ENCODE measurements at regions not wholly inside any gene's neighbourhood (a gene's known extent, or its start where the extent isn't known, plus 50 kb on each side); places are given as distances from the start of the nearest gene placed in this dataset.

GRCh38 chr3:145767909-145768308 lies 393.1 kb downstream of the PLOD2 start:
- DNase-seq = peak; percentile 17

GRCh38 chr3:145776782-145777408 lies 384.1 kb downstream of the PLOD2 start:
- DNase-seq = peak; percentile 71

- no peak for DNase-seq
Observed at GRCh38 chr3:145780301-145780700, 380.7 kb downstream of the PLOD2 start.

- DNase-seq = no peak
Observed at GRCh38 chr3:145785668-145786067, 375.3 kb downstream of the PLOD2 start.

GRCh38 chr3:145798007-145798406 lies 363.0 kb downstream of the PLOD2 start:
- peak; percentile 8 for DNase-seq

GRCh38 chr3:145798696-145799537 lies 362.1 kb downstream of the PLOD2 start:
- DNase-seq = peak; percentile 41

GRCh38 chr3:145801696-145802095 lies 359.3 kb downstream of the PLOD2 start:
- DNase-seq = no peak

GRCh38 chr3:145807990-145808389 lies 353.0 kb downstream of the PLOD2 start:
- peak; percentile 43 for DNase-seq

GRCh38 chr3:145812391-145812790 lies 348.6 kb downstream of the PLOD2 start:
- DNase-seq = no peak

- DNase-seq = no peak
Observed at GRCh38 chr3:145815707-145816413, 345.1 kb downstream of the PLOD2 start.

- DNase-seq = peak; percentile 60
Observed at GRCh38 chr3:145817870-145818483, 343.0 kb downstream of the PLOD2 start.

GRCh38 chr3:145820170-145820569 lies 340.8 kb downstream of the PLOD2 start:
- DNase-seq = no peak

- DNase-seq = no peak
Observed at GRCh38 chr3:145842294-145842902, 318.6 kb downstream of the PLOD2 start.

GRCh38 chr3:145843561-145843960 lies 317.4 kb downstream of the PLOD2 start:
- no peak for DNase-seq

GRCh38 chr3:145849115-145849514 lies 311.9 kb downstream of the PLOD2 start:
- DNase-seq = no peak

GRCh38 chr3:145854499-145854898 lies 306.5 kb downstream of the PLOD2 start:
- no peak for DNase-seq

GRCh38 chr3:145857956-145858355 lies 303.0 kb downstream of the PLOD2 start:
- peak; percentile 17 for DNase-seq

- DNase-seq = no peak
Observed at GRCh38 chr3:145864336-145864735, 296.6 kb downstream of the PLOD2 start.

- no peak for DNase-seq
Observed at GRCh38 chr3:145865399-145866018, 295.5 kb downstream of the PLOD2 start.

- no peak for DNase-seq
Observed at GRCh38 chr3:145869958-145870357, 291.0 kb downstream of the PLOD2 start.

- no peak for DNase-seq
Observed at GRCh38 chr3:145882436-145882835, 278.5 kb downstream of the PLOD2 start.

- DNase-seq = no peak
Observed at GRCh38 chr3:145889730-145890129, 271.3 kb downstream of the PLOD2 start.
